Pancreas (tissue), 10 donors: ENCODE measurements at regions not wholly inside any gene's neighbourhood (a gene's known extent, or its start where the extent isn't known, plus 50 kb on each side); places are given as distances from the start of the nearest gene placed in this dataset.
A peak's percentile ranks its signal among the peaks of the same experiment; 100 is the strongest.

Experiments used
- ATAC-seq, 4 donors: fragments of 200-7000 bp; cut with Tn5 transposase; one replicate each; pipeline versions ENCODE4 v1.8.0 to v1.9.1; 2020; ENCODE audit warnings: mild to moderate bottlenecking in 4 of 4, moderate library complexity in 4 of 4
- DNase-seq, 6 donors: peaks; one replicate each; pipeline ENCODE4 v3.0.0-alpha.2; 2020
- FAIRE-seq: peaks from 2 replicates; lab custom pipeline; 2012; peaks lifted over from hg19 to GRCh38; lab: Jason Lieb, UNC
- H3K27ac ChIP-seq, 4 donors: fragments of 200-600 bp; sonication (generic); 1 replicate in 3 of 4; 2 replicates in 1 of 4; pipeline versions ENCODE4 v1.5.0 to v1.8.0; 2020
- H3K27me3 ChIP-seq, 4 donors: fragments of 200-600 bp; one replicate each; pipeline ENCODE4 v1.8.0; 2021
- H3K36me3 ChIP-seq, 3 donors: fragments of 200-600 bp; sonication (generic) in 1 of 3; one replicate each; pipeline versions ENCODE4 v1.5.0 to v1.8.0; 2020 to 2021
- H3K4me1 ChIP-seq, 3 donors: fragments of 200-600 bp; one replicate each; pipeline ENCODE4 v1.8.0; 2021
- H3K4me3 ChIP-seq, 4 donors: fragments of 200-600 bp; sonication (generic) in 2 of 4; one replicate each; pipeline versions ENCODE4 v1.5.0 to v1.8.0; 2020 to 2021
- H3K9me3 ChIP-seq, 4 donors: fragments of 200-600 bp; one replicate each; pipeline ENCODE4 v1.8.0; 2021
- WGBS, 2 donors: extraction: QIAGEN DNeasy Blood & Tissue Kit; methylation state at CpG; one replicate each; pipeline ENCODE4 v1.1.7; 2013; 5-methylcytosine and 5-hydroxymethylcytosine counted together
- intact Hi-C, 3 donors: fragments of 100-400 bp; cut with DNase I; formaldehyde crosslinking; loops; one replicate each; pipeline versions ENCODE4 v1.11.1 to v1.14.2; 2022
- TF ChIP-seq, protein P1 (sequence below), 4 donors: fragments of 200-600 bp; sonication (generic) in 3 of 4; IDR thresholded peaks; one replicate each; pipeline versions ENCODE4 v1.5.0 to v1.8.0; 2021; ENCODE audit warnings: antibody characterized with exemption in 4 of 4
- donor health status: healthy with polysubstance abuse.
- donor health status: DM: no; HTN: no; CAD: no; lungs with moderate emphysema.
- donor health status: DM: no; HTN: no; CAD: no.
- donor health status: control.
- donor health status: control.
- donor health status: Bipolar disorder and iron deficiency.
- donor health status: DM: yes; HTN: yes; CAD: no.
- donor health status: DM: no; HTN: no; CAD: no.
- donor health status: DM: no; HTN: no; CAD: no.
- donor health status: DM: yes; HTN: yes; CAD: no.

DNA sequence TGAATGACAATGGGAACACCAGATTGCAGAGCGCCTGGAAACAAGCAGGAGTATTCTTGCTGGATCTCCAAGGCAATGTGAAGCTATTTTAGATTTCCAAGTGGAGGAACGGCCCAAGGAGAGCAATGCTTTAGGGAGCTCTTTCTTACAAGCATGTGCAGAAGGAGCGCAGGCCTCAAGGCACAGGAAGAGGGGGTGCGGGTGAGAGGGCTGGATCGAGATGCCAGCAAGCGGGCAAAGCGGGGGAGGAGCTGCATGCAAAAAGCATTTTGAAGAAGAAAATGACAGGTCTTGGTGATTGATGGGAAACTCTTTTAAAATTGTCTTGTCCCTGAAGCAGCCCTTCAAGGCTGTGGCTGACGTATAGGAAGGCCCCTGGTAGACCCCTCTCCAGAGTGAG lies 171.9 kb downstream of the QRSL1 start:
- FAIRE-seq (no peak), DNase-seq (no peak), ATAC-seq (no peak)
- H3K4me3 ChIP-seq: no peak overlapping the region
- H3K9me3 ChIP-seq: no peaks in the 10 kb centered on the region
- H3K4me1 ChIP-seq: peaks cover 26 to 53% (median 41%) of the 10 kb centered on the region in 3 donors
- no peak overlapping the region for H3K27ac ChIP-seq
- 96 to 98% methylated on average over 8 of the region's 8 CpGs for WGBS, 2 donors
- no peaks in the 10 kb centered on the region for H3K27me3 ChIP-seq
- H3K36me3 ChIP-seq: no peaks in the 10 kb centered on the region
- intact Hi-C loops: loop anchor here in 1 of 3 donors (10.0 kb wide), 1 partner anchor 84 kb away; no protein-coding TSS in a partner anchor
- TF ChIP-seq, protein P1, sequence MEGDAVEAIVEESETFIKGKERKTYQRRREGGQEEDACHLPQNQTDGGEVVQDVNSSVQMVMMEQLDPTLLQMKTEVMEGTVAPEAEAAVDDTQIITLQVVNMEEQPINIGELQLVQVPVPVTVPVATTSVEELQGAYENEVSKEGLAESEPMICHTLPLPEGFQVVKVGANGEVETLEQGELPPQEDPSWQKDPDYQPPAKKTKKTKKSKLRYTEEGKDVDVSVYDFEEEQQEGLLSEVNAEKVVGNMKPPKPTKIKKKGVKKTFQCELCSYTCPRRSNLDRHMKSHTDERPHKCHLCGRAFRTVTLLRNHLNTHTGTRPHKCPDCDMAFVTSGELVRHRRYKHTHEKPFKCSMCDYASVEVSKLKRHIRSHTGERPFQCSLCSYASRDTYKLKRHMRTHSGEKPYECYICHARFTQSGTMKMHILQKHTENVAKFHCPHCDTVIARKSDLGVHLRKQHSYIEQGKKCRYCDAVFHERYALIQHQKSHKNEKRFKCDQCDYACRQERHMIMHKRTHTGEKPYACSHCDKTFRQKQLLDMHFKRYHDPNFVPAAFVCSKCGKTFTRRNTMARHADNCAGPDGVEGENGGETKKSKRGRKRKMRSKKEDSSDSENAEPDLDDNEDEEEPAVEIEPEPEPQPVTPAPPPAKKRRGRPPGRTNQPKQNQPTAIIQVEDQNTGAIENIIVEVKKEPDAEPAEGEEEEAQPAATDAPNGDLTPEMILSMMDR (IDR thresholded peaks at IDR 0.05): no peak

DNA sequence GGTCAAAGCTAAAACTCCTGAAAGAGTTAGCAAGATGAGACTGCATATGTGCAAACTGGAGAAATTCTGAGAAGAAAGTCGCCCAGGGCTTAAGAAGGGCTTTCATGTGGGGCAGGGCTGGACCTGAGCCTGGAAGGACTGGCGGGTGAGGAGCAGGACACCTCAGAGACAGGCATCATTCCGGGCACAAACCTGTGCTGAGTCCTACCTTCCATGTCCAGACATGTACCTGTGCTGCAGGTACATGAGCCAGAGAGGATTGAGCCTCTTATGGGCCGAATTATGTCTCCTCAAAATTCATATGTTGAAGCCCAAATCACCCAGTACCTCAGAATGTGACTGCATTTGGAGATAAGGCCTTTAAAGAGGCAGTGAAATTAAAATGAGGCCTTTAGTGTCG lies 171.0 kb downstream of the QRSL1 start:
- no peak overlapping the region for H3K4me3 ChIP-seq
- peak in 1 of 4 donors; percentile 10 for ATAC-seq
- H3K27me3 ChIP-seq: no peaks in the 10 kb centered on the region
- peaks cover 26 to 53% (median 41%) of the 10 kb centered on the region in 3 donors for H3K4me1 ChIP-seq
- DNase-seq: no peak
- no peaks in the 10 kb centered on the region for H3K9me3 ChIP-seq
- 51 to 56% methylated on average over 5 of the region's 5 CpGs for WGBS, 2 donors
- H3K27ac ChIP-seq: peak overlapping the region in 3 of 4 donors; percentile 59 to 93 (median 92)
- no peak for FAIRE-seq
- no peaks in the 10 kb centered on the region for H3K36me3 ChIP-seq
- TF ChIP-seq, protein P1 (IDR thresholded peaks at IDR 0.05): no peak
- intact Hi-C loops: loop anchor here in 1 of 3 donors (10.0 kb wide), 1 partner anchor 84 kb away; no protein-coding TSS in a partner anchor

DNA sequence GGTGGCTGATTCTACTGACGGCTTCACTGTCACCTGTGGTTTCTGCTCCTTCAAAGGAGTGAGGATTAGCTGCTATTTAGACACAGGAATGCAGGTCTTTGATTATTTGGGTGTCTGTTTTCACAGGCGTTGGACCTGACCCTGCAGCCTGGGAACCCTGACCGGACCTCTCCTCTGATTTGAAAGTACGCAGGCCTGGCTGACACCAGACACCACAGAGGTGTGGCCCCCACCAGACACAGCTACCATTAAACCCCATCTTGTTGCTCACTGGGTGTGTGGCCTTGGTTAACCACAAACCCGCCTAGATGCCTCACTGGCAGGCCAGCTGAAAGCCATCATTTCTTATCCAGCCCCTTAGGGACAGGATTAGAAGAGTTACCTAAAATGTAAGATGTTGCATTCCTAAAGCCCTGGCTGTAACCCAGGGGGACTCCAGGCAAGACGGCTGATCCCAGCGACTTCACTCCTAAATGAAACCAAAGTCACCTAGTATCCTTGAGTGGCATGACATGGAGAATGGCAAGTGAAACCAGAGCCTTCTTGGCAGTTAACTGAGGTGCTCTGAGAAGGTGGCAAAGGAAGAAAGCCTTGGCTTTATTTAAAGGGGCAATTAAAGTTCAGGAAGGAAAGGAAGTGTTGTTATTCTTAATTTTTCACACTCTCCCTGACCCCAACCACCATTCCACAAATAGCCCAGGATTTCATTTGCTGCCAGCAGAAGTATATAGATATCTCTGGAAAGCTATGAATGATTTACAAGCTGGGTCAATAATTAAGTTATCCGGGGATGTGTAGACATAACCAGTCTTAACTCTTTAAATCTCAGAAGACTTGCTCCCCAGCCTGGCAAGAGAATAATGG lies 169.9 kb downstream of the QRSL1 start:
- WGBS, 2 donors: 16 to 17% methylated on average over 8 of the region's 8 CpGs
- TF ChIP-seq, protein P1 (IDR thresholded peaks at IDR 0.05): no peak
- Histone ChIP-seq H3K4me3 (peak overlapping the region in 1 of 4 donors; percentile 6), H3K27ac (peak overlapping the region; percentile 48 to 93 (median 76)), H3K9me3 (no peaks in the 10 kb centered on the region), H3K36me3 (no peaks in the 10 kb centered on the region), H3K27me3 (no peaks in the 10 kb centered on the region), H3K4me1 (peaks cover 26 to 53% (median 41%) of the 10 kb centered on the region in 3 donors)
- FAIRE-seq (no peak), ATAC-seq (peak; percentile 81 to 90 (median 88)), DNase-seq (peak in 2 of 6 donors; percentile 28 to 53)
- intact Hi-C loops: no loop called here

DNA sequence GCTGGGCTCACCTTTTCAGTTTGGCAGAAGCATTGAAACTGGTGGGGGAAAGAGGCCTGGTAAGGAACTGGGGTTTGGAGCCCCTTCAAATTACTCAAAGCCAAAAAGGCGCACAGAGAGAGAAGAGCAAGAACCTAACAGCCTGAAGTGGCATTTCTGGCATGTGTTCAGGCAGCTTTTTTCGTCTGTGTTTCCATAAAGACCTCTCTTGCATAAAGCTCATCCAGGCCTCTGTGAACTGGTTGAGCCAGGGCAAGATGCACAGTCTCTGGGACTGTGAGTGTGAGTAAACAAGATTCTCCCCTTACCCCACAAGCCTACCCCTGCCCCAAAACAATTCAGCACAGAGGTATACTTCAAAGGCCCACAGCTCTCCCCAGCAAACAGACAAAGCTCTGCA lies 167.8 kb downstream of the QRSL1 start:
- Histone ChIP-seq H3K36me3 (no peaks in the 10 kb centered on the region), H3K4me3 (no peak overlapping the region), H3K27me3 (no peaks in the 10 kb centered on the region), H3K9me3 (no peaks in the 10 kb centered on the region), H3K27ac (peak overlapping the region in 1 of 4 donors; percentile 15), H3K4me1 (peaks cover 32 to 55% (median 48%) of the 10 kb centered on the region in 3 donors)
- 47 to 56% methylated on average over 2 of the region's 2 CpGs for WGBS, 2 donors
- DNase-seq: no peak
- ATAC-seq: no peak
- TF ChIP-seq, protein P1 (IDR thresholded peaks at IDR 0.05): no peak
- intact Hi-C loops: no loop called here
- no peak for FAIRE-seq
